ENCODE measurements at regions not wholly inside any gene's neighbourhood (a gene's known extent, or its start where the extent isn't known, plus 50 kb on each side); places are given as distances from the start of the nearest gene placed in this dataset.

DNA sequence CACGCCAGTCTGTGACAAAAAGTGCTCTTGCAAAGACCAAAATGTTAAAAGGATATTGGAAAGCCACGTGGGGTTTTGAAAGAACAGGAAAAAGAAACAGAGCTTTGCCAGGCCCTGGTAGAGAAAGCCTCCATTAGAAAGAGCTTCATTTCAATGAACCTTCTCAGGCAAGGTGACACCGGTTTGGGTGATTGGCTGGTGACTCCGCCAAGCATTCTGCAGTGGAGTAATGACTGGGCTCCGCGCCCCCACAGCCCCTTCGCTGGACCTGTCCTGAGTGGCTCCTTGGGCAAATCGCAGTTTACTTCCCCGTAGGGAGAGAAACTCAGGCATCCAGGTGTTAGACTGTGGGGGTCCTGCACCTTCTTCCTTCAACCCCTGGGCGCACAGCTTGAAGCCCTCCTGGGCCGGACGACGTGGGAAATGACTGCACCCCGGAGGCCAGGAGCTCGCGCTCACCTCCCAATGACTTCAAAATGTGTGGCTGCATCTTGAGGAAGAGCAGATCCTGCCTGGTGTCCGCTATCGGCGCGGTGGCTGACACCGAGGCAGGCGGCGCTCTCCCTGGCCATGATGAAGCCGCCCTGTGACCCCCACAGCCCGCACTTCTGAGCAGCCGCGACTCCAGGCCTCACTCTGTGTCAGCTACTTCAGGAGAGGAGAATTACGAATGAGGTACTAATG lies 444.6 kb upstream of the SGCG start:
- no peak for DNase-seq

DNA sequence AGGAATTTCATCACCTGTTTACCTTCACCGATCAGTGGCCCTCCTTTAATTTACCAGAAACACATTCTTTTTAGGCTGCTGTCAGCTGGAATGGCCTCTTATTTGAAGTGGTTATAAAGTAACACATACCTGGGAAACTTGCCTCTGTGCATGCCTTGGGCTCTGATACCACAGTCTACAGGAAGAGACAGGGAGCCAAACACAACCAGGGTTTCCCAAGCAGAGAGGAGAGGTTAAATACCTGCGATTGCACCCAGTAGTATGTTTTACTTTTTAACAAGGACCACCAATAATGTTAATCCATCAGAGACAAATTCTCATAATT lies 444.0 kb upstream of the SGCG start:
- DNase-seq = no peak

- DNase-seq = no peak
Measured at GRCh38 chr13:22738357-22738756, 442.4 kb upstream of the SGCG start.

- DNase-seq = no peak
Measured at GRCh38 chr13:22740264-22740663, 440.5 kb upstream of the SGCG start.

DNA sequence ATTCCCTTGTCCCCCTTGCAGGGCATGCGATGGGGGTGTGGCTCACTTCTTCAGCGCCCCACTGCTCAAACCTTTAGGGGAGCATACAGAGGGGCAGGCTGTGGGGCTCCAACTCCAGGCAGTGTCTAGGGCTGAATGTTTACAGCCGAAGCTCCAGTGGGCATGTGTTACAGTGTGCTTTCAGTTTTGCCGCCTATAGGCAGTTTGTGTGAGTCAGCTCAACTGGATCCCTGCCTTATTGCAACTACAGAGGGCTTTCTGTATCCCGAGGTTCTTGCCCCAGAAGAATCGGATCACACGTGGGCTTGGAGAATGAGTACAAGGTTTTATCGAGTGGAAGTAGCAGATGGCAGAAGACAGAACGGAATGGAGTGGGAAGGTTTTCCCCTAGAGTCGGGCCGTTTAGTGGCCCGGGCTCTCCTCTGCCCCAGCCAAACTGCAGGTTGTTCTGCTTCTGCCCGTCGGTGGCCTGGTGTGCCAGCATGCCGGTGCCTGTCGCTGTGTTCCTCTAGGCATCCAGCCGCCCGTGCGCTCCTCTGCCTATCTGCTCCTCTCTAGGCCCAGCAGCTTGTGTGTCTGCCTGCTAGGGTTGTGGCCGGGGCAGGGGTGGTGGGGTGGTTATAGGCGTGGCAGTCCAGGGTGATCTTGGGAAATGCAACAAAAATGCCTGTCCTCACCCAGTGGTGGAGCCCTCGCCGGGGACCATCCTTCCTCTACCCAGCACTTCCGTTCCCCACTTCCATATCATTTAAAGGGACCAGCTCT lies 435.9 kb upstream of the SGCG start:
- DNase-seq = no peak

DNA sequence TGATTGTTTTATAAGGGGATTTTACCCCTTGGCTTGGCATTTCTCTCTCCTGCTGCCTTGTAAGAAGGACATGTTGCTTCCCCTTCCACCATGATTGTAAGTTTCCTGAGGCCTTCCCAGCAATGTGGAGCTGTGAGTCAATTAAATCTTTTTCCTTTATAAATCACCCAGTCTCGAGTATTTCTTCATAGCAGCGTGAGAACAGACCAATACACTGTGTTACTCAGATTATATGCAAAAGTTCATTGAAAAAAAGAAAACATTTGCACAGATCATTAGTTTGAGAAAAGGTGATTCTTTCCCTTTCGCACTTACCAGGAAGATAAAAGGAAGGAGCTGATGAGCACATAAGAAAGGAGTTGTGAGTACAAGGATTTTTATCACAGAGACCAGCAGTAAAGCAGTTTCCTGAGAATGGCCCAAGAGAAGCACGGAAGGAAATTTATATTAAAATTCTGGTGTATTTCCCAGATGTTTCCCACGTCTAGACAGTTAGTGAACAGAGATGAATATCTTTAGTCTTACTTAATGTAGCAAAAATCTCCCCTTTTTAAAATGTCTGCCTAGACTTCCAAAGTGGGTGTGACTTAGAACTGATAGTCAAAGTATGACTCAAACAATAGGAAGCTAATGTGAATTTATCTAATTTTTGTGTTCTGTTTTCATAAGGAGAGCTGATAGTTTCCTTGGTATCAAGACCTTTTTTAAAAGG lies 431.8 kb upstream of the SGCG start:
- DNase-seq = no peak

DNA sequence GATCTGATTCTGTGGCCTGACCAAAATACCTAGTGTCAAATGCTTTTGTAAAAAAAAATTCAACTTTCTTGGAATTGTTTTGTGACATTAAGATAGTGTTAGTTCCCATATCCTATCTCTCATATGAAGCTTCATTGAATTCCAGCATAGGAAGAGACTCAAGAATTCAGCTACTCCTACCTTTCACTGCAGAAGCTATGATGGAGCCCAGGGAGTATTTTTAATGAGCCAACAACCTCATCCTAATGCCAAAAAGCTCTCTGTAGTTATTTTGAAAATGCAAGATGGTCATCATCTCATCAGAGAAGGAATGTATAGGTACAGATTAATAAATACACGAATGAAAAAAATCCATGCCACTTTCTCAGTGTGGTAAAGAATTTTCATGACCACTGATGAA lies 431.2 kb upstream of the SGCG start:
- no peak for DNase-seq

GRCh38 chr13:22757530-22758120 lies 423.2 kb upstream of the SGCG start:
- DNase-seq = no peak

DNA sequence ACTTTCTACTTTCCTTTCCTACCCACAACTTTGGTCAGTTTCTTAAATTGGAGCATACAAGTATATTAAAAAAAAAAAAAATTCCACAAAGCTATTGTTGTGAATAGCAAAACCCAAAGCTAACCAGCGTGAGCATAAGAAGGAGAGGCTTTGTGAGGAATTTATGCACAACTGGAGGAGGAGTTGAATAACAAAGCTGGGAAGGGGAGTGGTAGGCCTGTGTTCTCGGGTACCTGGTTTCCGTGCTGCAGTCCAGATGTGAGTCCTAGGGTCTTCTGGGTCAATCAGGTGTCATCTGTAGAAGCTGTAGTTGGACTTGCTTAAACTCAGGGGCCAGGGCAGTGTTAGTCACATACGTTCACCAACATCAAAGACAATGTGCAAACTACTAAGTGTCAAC lies 422.5 kb upstream of the SGCG start:
- no peak for DNase-seq

DNA sequence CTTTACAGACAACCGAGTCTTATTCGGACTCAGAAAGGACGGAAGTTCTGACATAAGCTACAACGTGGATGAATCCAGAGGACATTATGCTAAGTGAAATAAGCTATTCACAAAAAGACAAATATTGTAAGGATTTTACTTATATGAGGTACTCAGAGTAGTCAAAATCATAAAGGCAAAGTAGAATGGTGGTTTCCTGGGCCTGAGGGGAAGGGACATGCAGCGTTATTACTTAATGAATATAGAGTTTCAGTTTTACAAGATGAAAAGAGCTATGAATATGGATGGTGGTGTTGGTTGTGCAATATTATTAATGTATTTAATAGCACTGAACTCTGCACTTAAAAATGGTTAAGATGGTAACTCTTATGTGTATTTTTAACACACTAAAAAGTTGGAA lies 419.1 kb upstream of the SGCG start:
- DNase-seq = no peak

- no peak for DNase-seq
Measured at GRCh38 chr13:22765547-22765946, 415.2 kb upstream of the SGCG start.

GRCh38 chr13:22770891-22771290 lies 409.9 kb upstream of the SGCG start:
- no peak for DNase-seq

DNA sequence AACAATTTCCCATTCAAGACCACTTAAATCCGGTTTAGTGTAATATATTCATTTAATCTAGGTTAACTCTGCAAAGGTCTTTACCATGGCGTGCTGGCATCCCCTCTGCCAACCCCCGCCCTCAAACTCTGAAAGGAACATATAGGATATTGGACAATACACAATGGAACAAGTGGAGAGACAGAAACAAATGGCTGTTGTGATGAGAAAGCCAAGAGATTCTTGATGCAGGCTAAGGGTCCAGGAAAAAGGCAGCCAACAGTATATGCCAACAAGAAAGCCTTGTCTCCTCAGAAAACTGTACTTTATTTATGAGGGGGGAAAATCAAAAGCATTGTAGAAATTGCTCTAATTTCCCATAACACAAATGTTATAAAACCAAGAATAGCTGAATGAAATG lies 407.3 kb upstream of the SGCG start:
- no peak for DNase-seq

- DNase-seq = peak in 3 of 56 donors; percentile 10 to 47 (median 24)
Measured at GRCh38 chr13:22776394-22777186, 404.2 kb upstream of the SGCG start.

- DNase-seq = no peak
Measured at GRCh38 chr13:22777207-22777606, 403.6 kb upstream of the SGCG start.

DNA sequence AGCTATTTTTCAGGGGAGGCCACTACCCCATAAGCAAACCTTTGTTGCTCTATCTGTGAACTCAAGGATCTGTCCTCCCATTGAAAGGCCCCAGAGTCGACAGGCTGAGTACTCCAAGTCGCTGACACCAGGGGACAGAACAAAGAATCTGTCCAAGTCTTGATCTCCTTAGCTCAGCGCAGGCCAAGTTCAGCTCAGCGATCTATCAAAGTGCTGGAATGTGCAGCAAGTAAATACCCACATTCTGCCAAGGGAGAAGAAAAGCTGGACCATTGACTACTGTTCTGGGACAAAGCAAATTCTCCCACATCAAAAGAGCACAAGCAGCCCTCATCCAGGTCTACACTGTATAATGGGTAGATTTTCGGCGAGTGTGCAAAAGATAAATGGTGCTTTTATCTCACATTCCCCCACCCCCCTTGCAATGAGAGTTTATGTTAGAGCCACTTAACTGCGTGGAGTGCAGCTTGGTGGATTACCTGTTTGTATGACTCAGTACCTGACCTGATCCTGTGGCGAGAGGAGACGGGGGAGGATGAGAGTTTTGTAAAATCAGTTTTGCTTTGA lies 391.7 kb upstream of the SGCG start:
- DNase-seq = peak in 1 of 56 donors; percentile 1

- no peak for DNase-seq
Measured at GRCh38 chr13:22789916-22790315, 390.9 kb upstream of the SGCG start.

GRCh38 chr13:22793598-22794134 lies 387.1 kb upstream of the SGCG start:
- DNase-seq = no peak

DNA sequence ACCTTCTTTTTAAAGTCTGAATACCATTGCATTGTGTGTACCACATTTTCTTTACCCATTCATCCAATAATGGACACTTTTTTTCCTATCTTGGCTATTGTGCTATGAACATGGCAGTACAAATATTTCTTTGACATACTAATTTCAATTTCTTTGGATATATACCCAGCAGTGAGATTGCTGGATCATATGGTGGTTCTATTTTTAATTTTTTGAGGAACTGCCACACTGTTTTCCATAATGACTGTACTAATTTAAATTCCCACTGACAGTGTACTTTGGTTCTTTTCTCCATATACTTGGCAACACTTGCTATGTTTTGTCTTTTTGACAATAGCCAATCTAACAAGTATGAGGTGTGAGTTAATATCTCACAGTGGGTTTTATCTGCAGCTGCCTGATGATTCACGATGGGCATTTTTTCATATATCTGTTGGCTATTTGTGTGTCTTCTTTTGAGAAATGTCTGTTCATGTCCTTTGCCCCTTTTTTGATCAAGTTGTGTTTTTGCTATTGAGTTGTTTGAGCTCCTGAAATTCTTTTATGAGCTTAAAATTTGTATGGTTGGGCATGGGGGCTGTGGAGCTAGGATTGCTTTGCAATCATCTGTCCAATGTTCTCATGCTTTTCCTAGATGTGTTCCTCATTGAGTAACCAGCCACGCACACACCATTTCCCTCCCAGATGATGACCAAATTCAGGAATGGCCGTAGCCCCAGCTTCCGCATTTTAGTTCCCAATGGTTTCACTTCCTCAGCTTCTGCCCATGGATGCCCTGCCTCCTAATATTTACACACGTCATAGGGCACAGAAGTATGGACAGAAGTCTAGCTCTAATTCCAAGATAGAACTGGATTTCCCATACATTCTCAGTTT lies 380.0 kb upstream of the SGCG start:
- peak in 18 of 56 donors; percentile 1 to 38 (median 8) for DNase-seq

All from nucleus accumbens (tissue), 56 donors.